ENCODE measurements at regions not wholly inside any gene's neighbourhood (a gene's known extent, or its start where the extent isn't known, plus 50 kb on each side); places are given as distances from the start of the nearest gene placed in this dataset.
"Not testable (repeated sequence)": the region's sequence is repeated elsewhere in the genome, so short reads cannot be mapped to it uniquely, and the experiment has no call there.

DNA sequence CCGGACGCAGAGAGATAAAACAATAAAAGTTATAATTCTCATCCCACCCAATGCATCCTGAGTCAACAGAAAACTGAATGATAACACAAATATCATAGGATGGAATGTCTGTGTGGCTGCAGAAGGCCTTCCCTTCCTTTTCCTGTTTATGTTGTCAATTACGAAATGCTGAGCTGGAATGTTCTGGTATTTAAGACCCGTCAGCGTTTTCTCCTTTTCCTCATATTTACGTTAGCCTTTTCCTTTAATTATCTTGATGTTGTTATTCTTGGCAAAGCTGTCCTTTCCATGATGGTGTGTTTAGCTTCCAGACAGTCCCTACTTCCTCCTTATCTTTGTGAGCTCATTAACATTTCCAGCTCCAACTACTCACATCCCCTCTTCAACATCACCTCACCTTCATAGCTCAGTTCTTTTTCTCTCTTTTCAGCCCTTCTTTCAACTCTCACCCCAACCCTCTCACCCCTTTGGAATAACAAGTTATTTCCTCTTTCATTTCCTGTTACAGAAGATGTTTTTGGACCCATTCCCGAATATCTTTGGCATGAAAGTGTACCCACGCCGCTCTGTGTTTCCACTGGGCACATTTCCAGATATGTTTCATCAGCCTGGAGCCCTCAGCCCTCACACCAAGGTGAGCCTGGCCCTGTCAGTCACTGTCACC is 221.6 kb downstream of the NR2F1-AS1 start:
- DNase-seq, result no peak

DNA sequence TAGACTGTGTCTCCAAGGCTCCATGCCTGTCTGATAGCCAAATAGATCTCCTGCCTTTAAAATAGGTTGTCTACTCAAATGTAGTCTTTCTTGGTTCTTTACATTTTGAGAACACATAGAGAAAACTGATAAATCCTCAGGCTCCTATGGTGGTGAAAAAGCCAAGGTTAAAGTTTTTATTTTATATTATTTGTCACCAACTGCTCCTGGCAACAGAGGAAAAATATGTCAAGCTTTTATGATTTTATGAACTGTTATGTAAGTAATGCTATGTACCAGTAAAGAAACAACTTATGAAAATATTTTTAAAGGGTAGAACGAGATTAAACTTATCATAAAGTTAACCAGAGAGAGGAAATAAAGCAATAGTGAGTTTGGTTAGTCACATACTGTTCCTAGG is 222.8 kb downstream of the NR2F1-AS1 start:
- no peak for DNase-seq

DNA sequence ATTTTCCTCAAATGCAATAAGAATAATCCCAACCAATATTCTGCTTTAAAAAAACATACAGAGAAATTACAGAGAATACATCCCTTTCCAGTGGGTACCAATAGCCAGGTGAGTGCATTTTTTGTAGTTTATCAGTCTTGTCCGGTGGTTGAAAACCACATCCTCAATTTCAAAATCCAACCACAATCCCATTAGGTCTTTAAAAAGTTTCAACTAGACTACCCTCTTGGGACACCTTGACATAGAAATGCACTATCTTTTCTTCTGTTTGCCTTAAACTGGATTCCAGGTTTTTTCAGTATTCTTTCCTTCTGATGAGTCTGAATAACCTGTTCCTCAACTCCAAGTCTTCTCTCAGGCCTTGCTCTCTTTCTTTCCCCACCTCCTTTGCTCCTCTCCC is 223.3 kb downstream of the NR2F1-AS1 start:
- no peak for DNase-seq

DNA sequence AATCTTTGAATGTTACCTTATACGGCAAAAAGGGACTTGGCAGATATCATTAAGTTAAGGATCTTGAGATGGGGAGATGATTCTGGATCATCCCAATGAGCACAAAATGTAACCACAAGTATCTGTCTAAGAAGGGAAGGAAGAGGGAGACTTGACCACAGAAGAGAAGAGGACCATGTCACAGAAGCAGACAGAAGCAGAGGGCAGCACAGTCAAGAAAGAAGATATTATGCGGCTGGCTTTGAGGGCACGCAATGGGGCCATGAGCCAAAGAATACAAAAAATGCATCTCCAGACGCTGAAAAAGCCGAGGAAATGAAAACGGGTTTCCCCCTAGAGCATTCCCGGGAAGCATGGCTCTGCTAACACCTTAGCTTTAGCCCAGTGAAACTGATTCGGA is 225.3 kb downstream of the NR2F1-AS1 start:
- no peak for DNase-seq

DNA sequence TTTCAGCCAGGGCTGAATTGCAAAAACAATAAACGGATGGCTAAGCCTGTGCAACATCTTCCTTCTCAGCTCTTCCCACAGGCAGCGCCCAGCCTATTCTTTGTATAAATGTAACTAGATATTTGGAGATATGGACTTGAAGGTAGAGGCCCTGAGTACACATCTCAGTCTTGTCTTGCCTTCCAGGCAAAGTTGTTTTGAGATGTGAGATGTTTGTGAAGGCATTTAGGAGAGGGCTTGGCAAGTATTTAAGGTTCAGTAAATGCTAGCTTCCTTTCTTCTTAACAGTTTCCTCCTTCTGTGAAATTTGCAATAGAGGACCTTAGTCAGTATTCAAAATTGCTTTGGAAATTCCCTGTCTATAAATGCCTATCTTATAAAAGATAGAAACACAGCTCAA is 228.8 kb downstream of the NR2F1-AS1 start:
- no peak for DNase-seq

DNA sequence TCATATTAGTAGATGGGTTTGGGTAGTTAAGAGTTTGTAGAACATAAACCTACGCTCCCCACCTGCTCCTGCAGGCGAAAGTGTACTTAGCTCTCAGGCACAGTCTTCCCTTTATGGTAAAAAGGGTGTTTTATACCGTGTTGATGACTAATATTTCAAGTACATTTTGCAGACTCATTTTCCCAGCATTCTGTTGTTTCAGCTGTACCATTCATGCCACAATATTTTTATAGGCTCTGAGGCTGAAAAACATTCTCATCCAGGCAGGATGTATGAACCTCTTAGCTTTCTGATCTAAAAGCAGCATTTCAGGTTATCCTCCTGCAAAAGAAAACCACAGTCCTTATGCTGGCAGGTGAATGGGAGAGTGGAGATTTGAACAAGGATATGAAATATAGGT is 231.4 kb downstream of the NR2F1-AS1 start:
- no peak for DNase-seq

DNA sequence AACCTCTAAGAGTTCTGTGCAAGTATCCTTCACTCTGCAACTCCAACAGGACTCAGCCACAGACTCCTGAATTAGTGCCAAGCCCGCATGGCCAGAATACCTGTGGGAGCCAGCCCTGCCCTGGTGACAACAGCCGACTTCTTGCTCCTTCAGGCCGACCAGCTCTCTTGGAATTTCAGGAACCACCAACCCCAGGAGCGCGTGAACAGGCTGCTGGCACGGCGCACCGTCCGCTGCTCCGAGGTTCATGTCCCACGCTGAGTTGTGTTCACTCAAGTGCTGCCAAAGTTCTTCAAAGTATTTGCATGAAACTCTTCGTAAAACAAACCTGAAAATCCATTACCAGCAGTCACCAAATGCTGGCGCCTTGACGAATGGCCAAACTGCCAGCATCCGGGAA is 232.8 kb downstream of the NR2F1-AS1 start:
- no peak for DNase-seq

DNA sequence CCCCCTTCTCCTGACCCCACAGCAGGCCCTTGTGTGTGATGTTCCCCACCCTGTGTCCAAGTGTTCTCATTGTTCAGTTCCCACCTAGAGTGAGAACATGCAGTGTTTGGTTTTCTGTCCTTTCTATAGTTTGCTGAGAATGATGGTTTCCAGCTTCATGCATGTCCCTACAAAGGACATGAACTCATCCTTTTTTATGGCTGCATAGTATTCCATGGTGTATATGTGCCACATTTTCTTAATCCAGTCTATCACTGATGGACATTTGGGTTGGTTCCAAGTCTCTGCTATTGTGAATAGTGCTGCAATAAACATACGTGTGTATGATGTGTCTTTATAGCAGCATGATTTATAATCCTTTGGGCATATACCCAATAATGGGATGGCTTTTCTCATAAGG is 234.2 kb downstream of the NR2F1-AS1 start:
- not testable (repeated sequence) for DNase-seq

DNA sequence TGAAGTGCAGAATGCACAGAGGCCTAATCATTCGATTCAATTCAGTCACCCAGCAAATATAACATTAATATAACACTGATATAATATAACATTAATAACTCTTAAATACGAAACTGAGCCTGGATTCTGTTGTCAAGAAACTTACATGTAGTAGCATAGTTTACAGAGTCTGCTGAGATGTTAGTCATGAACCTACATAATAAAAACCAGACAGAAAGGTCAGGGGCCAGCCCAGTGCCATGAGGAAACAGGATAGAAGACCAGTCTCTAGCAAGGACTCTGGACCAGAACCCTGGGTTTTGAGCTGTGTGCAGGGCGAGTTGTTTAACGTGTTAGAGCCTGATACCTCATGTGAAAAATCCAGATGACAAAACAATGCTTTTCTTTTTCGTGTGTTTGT is 234.7 kb downstream of the NR2F1-AS1 start:
- no peak for DNase-seq

DNA sequence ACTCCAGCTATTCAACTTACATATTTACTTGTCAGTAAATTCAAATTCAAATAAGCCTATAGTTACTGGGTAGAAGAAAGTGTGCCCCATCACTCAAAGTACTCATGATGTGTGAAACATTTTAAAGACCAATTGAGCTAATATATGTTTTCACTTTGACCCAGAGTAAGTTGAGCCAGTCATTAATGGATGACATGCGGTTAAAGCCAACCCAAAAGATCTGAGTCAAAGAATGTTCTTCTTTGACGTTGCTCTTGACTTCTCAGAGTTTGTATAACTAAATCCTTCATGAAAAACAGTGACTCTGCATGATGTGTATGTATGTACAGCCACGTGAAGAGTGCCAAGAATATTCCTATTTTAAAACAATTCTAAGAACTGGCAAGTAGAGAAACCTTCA is 237.4 kb downstream of the NR2F1-AS1 start:
- no peak for DNase-seq

DNA sequence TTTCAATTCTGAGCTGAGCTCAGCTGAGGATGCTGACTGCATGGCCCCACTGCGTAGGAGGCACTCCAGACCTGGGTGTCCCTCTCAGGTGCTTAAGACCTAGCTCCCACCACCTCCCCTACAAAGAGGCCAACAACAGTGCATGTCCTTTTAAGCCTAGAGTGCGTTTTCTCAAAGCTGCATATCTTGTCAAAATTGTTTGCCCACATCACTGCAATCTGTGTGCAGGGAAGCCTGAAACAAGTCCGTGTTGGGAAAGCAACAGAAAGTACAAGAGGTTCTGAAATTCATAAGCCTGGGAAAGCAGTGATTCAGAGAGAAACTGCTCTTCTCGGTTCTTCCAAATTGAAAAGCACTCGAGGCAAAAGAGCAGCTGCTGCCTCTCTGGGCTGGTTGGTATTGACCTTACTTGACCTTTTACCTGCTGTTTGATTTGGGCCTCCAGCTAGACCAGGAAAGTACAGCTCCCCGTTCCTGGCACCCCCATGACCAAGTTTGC is 238.4 kb downstream of the NR2F1-AS1 start:
- no peak for DNase-seq

DNA sequence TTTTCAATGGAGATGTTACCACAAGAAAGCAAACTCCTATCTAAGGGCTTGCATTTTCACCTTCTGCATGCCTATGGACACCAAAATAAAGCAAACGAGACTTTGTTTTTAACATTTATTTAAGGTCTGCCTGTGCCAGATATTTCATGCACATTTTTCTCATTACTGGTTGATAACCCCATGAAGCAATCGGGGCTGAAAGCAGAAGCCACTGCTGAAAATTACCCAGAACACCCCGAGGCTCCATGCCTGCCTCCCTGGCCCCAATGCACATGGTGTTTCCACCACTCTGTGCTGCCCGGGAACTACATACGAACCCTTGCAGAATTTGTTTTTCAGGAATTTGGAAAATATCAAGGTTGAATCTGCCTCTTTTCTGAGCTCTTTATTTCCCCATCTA is 240.1 kb downstream of the NR2F1-AS1 start:
- DNase-seq, result no peak

DNA sequence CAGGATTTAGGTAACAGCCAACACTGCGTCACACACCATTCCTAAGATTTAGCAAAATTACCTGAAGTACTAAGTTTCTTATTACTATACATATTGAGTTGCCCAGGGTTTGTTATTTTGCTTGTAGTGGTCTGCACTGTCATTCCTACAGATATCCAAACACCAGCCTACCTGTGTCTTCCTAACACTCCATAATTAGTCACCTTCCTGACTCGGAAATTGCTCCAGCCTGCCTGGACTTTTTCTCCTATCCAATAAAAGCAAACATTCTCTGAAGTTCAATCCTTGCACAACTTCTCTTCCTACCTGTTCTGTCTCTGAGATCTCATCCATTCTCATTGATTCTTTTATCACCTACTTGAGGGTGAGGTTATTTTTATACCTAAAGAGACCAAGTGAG is 243.9 kb downstream of the NR2F1-AS1 start:
- DNase-seq, result no peak

DNA sequence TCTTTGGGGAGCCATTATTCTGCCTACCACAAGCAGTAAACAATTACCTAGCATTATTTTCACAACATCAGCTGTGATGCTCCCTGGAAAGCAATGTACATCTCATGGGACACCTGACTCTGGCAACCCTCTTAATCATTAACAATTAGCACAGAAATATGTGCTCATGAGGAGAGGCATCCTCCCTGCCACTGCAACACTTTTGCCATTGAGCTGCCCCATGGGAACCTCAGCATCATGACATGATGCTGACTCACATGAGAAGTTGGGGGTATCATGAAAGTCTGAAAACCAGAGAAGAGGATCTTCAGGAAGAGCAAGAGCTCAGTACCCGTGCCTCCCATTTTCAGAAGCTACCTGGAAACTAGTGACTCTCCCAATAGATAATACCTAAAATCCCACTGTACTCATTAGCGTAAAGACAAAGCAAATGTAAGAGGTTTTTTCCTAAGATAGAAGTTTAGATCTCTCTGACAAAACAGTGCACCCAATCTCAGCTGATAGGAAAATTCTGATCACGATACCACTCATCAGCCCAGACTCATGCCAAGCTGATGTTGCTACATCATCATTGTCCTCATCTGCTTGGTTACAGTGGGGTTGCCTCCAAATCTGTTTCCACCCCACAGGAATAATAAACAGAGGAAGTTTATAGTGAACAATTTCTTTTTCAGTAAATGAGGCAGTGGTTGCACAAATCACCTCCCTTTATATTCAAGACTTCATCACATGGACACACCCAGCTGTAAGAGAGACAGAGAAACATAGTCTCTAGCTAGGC is 244.5 kb downstream of the NR2F1-AS1 start:
- DNase-seq, result no peak

DNA sequence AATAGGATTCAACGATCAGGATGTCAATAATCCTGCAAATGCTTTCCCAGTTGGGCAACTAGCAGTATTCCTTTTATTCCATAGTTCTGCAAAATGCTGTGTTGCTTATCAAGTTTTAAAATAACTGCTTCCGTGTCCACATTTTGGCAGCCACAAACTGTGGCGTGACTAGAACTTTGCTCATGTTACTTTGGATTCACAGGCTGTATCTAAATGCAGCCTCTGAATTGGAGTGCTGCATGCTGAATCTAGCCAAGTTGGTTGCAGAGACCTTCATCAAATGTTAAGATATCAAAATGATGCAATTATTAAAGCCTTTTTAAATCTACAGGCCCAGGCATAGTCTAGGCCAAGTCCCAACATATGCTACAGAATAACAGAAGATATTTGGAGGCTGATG is 249.2 kb downstream of the NR2F1-AS1 start:
- no peak for DNase-seq

DNA sequence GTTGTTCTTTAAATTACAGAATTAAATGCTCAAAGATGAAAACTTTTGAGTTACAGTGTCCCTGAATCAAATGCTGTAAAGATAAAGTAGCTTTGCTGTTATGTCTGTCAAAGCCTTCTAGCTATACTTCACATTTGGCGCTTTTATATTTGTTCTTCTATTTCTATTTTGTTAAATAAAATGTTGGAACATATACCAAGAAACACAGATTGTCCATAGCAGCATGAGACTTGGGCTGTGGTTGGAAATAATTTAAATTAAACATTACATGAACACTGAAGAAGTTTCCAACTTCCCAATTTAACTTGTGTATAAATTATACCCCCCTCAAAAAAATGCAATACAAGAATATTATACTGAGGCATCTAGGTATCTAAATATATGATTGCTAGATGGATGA is 249.8 kb downstream of the NR2F1-AS1 start:
- no peak for DNase-seq

DNA sequence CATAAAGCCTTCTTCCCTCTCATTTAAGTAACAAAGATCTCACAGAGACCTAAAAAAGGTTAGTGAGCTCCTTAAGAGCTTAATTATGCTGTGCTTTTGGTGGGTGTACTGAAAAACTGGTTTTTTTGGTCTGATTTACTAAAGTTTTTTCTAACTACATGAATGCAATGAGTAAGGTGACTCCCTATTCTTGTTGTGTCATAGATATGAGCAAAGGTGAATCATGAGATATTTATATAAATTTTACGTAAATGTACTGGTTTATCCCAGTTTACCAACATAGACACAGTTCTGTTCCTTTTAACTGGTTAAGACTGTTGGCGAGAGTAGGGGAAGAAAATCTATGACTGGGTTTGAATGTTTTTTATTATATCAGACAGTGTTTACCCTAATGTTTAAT is 250.5 kb downstream of the NR2F1-AS1 start:
- DNase-seq, result no peak

DNA sequence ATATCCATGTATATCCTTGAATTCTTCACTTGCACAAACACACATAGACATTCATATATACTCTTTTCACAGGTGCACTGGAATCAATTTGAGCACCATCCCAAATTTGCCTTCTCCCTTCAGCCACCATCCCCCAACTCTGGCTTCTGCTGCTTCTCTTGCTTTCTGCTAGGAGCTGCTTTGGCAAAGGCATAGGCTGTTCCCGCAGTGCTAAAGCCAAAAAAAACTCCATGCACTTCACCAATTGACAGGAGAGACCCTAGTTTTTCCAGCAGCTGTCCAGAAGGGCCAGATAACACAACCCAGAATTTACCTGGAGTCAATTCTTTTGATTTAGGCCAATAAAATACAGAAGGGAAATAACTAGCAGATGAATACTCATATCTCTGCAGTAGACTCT is 251.3 kb downstream of the NR2F1-AS1 start:
- DNase-seq, result no peak

DNA sequence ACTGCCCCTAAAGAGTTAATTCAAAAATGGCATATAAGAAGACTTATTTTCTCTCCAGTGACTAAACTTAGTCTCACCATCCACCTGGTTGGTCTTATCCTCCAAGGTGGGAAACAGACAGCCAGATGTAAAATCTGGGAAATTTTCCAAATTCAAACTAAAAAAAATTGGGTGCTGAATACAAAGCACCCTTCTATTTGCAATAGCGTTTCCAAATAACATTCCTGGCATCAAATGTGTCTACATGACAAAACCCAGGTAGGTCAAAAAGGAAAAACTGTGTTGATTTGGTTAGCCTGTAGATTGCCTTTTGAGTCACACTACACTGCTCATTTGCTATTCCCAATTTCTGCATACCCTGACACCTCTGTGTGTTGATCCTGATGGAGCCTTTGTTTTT is 252.2 kb downstream of the NR2F1-AS1 start:
- no peak for DNase-seq

DNA sequence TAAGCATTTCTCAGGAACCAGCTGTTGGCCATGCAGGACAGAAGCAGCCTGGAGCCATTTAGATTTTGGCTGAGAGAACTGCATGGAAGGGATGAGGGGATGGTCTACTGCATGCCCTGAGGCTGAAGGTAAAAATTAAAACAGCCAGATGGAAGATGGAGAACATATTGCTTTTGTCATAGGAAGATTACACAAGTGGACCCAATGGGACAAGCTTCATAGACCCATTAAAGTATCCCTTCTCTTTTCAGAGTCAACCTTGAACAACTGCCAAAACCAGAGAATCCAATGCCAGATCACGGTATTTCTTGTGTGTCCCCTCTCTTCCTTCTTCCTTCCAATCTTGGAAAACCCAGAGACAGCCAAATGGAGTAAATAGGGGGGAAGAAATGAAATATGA is 253.4 kb downstream of the NR2F1-AS1 start:
- DNase-seq, result no peak

DNA sequence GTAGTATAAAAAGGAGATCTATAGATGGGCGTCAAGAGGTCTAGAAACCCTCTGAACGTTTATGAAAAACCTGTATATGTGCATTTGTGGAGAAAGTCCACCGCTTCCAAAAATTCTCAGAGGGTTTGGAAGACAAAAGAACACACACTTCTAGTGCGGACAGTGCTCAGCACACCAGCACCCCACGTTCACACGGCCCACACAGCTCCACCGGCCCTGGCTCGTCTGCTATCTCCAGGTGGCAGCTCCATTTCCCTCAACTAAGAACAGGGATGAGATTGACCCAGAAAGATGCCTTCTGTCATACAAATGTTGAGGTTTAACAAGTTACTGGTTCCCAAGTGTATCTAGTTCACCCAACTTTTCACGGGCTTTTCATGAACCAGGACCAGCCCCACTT is 255.1 kb downstream of the NR2F1-AS1 start:
- DNase-seq, result no peak

DNA sequence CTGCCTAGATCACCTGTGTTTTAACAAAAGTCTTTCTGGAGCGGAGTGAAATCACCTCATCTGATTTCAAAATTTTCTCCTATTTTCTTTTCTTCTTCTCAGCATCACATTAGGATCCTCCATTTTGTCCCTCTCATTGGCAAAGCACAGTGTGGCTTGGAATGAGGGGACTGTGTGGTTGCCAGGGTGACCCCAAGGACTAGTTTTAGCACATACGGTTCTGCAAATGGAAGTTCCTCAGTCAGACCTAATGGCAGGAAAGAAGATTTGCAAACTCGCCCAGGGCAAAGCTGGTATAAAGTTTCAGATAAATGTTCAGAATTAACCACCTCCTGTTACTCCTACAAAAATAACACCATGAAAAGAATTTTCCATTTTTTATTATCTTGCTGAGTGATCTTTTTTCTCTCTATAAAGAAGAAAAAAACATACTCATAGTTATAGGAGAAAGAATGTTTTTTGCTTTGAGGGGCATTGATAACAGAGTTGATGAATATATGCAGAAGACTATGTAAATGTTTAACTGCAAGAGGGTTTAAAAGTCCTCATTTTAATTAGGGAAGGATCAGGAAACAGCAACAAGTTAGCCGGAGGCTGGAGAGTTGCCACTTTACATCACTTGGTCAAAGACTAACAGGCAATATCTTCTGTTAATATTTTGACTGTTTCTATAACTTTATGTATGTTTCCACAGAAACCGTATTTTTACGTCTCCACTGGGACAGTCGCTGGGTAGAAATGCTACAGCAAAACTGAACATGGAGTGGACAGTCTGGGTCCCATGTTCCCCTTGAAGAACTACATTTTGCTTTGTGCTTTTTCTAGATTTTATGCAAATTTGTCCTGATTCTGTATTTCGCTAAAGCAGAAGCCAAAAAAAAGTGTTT is 257.8 kb downstream of the NR2F1-AS1 start:
- no peak for DNase-seq

DNA sequence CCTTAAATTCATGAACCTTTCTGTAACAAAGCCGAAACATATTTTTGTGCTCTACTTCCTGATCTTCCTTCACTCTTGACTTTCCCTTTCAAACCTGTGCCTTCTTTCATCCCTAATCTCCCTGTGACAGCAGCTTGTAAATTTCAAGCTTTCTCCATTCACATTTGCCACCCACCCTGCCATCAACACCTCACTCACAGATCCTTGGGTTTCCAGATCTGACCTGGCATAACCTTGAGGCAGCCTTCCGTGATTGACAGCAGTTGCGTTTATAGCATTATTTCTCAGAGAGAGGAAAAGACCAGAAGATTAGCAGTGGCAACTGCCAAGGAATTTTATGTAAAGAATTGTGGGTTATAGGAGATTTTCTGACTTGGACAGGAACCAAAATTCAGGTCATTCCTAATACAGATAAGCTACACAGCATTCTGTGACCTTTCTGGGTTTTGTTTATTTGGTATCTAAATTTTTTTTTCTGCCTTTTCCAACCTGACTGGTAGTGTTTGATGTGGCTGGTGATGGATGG is 260.0 kb downstream of the NR2F1-AS1 start:
- DNase-seq, result no peak
